SK-N-SH treated with all-trans-retinoic acid at 6 μM for 48 hours (cell line): ENCODE measurements at regions not wholly inside any gene's neighbourhood (a gene's known extent, or its start where the extent isn't known, plus 50 kb on each side); places are given as distances from the start of the nearest gene placed in this dataset.

Experiments
- ATAC-seq: fragments of 200-7000 bp; cut with Tn5 transposase; 3 replicates; pipeline ENCODE4 v1.9.1; 2020; ENCODE audit warnings: mild to moderate bottlenecking, moderate library complexity
- ARNTL ChIP-seq: fragments of 450-650 bp; formaldehyde crosslinking; IDR thresholded peaks from 2 replicates; pipeline ENCODE4 v1.5.0; 2020; ENCODE audit warnings: low read depth, mild to moderate bottlenecking, moderate library complexity, borderline replicate concordance
- BACH2 ChIP-seq: fragments of 250-450 bp; sonication (Bioruptor Pico); IDR thresholded peaks from 2 replicates; pipeline ENCODE4 v1.9.0; 2021; ENCODE audit warnings: mild to moderate bottlenecking, borderline replicate concordance
- CREB5 ChIP-seq: fragments of 250-450 bp; sonication (Bioruptor Pico); IDR thresholded peaks from 2 replicates; pipeline ENCODE4 v1.5.1; 2020; ENCODE audit warnings: low read depth, mild to moderate bottlenecking, moderate library complexity
- CSDC2 ChIP-seq: fragments of 250-450 bp; sonication (Bioruptor Pico); IDR thresholded peaks from 2 replicates; pipeline ENCODE4 v1.5.0; 2020; ENCODE audit warnings: mild to moderate bottlenecking, moderate library complexity
- ESRRG ChIP-seq: fragments of 250-450 bp; sonication (Bioruptor Pico); IDR thresholded peaks from 2 replicates; pipeline ENCODE4 v1.6.1; 2021; ENCODE audit warnings: mild to moderate bottlenecking
- GLIS3 ChIP-seq: fragments of 250-450 bp; sonication (Bioruptor Pico); IDR thresholded peaks from 2 replicates; pipeline ENCODE4 v1.5.0; 2020; ENCODE audit warnings: mild to moderate bottlenecking, moderate library complexity
- ISL1 ChIP-seq: fragments of 250-450 bp; sonication (Bioruptor Pico); IDR thresholded peaks from 2 replicates; pipeline ENCODE4 v2.1.2; 2022; ENCODE audit warnings: mild to moderate bottlenecking, moderate library complexity
- PATZ1 ChIP-seq: fragments of 250-450 bp; sonication (Bioruptor Pico); IDR thresholded peaks from 2 replicates; pipeline ENCODE4 v1.8.0; 2020; ENCODE audit warnings: mild to moderate bottlenecking, moderate library complexity, borderline replicate concordance
- POU6F1 ChIP-seq: fragments of 250-450 bp; sonication (Bioruptor Pico); IDR thresholded peaks from 2 replicates; pipeline ENCODE4 v1.8.0; 2021; ENCODE audit warnings: low read depth, mild to moderate bottlenecking, moderate library complexity, borderline replicate concordance
- PPARA ChIP-seq: fragments of 250-450 bp; sonication (Bioruptor Pico); IDR thresholded peaks from 2 replicates; pipeline ENCODE4 v1.5.0; 2020; ENCODE audit warnings: mild to moderate bottlenecking, borderline replicate concordance
- RARB ChIP-seq: fragments of 250-450 bp; sonication (Bioruptor Pico); IDR thresholded peaks from 2 replicates; pipeline ENCODE4 v1.8.0; 2021; ENCODE audit warnings: mild to moderate bottlenecking, moderate library complexity
- SNAI2 ChIP-seq: fragments of 250-450 bp; sonication (Bioruptor Pico); IDR thresholded peaks from 2 replicates; pipeline ENCODE4 v1.5.0; 2020; ENCODE audit warnings: mild to moderate bottlenecking, moderate library complexity
- TCF4 ChIP-seq: fragments of 250-450 bp; sonication (Bioruptor Pico); IDR thresholded peaks from 2 replicates; pipeline ENCODE4 v1.8.0; 2021; ENCODE audit warnings: mild to moderate bottlenecking, moderate library complexity, borderline replicate concordance
- TOX ChIP-seq: fragments of 250-450 bp; sonication (Bioruptor Pico); IDR thresholded peaks from 2 replicates; pipeline ENCODE4 v1.8.0; 2021; ENCODE audit warnings: mild to moderate bottlenecking, moderate library complexity, borderline replicate concordance
- TSHZ2 ChIP-seq: fragments of 250-450 bp; sonication (Bioruptor Pico); IDR thresholded peaks from 2 replicates; pipeline ENCODE4 v1.5.0; 2020; ENCODE audit warnings: mild to moderate bottlenecking, moderate library complexity
- ZC3H10 ChIP-seq: fragments of 250-450 bp; sonication (Bioruptor Pico); IDR thresholded peaks from 2 replicates; pipeline ENCODE4 v1.5.1; 2021; ENCODE audit warnings: mild to moderate bottlenecking, moderate library complexity
- ZFP3 ChIP-seq: fragments of 250-450 bp; sonication (Bioruptor Pico); IDR thresholded peaks from 2 replicates; pipeline ENCODE4 v1.5.0; 2020; ENCODE audit warnings: mild to moderate bottlenecking, moderate library complexity
- ZFP30 ChIP-seq: fragments of 450-650 bp; formaldehyde crosslinking; IDR thresholded peaks from 2 replicates; pipeline ENCODE4 v1.5.0; 2022; ENCODE audit warnings: mild to moderate bottlenecking, moderate library complexity
- ZNF70 ChIP-seq: fragments of 450-650 bp; formaldehyde crosslinking; IDR thresholded peaks from 2 replicates; pipeline ENCODE4 v1.5.0; 2020; ENCODE audit warnings: mild to moderate bottlenecking, moderate library complexity
- ZNF8 ChIP-seq: fragments of 450-650 bp; formaldehyde crosslinking; IDR thresholded peaks from 2 replicates; pipeline ENCODE4 v1.5.0; 2020; ENCODE audit warnings: mild to moderate bottlenecking, moderate library complexity
- TF ChIP-seq, protein P1 (sequence below): fragments of 250-450 bp; sonication (Bioruptor Pico); IDR thresholded peaks from 2 replicates; pipeline ENCODE4 v1.5.1; 2021; ENCODE audit warnings: mild to moderate bottlenecking, moderate library complexity

DNA sequence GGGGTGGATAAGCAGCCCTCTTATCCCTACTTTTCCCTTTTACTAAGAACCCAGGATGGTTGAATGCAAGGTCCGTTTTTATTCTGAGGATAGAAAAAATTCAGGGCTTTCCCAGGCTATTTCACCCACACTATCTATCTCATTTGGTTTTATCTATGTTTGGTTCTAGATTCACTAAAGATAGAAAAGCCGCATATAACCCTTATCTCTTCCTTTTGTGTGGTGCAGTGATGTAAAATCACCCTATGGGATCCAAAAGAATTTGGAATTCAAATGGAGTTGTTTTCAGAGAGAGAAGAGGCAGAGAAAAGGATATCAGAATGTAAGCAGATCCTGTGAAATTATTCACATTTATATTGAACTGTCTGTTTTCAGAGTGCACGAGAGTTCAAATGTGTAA lies 236.3 kb upstream of the RFX3 start:
- TF ChIP-seq ZFP3 (CRISPR knock-in tag), result no peak
- TF ChIP-seq TSHZ2 (CRISPR knock-in tag), result no peak
- no peak for TF ChIP-seq ZNF70 (CRISPR knock-in tag)
- TF ChIP-seq CREB5 (CRISPR knock-in tag), result no peak
- ATAC-seq, result no peak

DNA sequence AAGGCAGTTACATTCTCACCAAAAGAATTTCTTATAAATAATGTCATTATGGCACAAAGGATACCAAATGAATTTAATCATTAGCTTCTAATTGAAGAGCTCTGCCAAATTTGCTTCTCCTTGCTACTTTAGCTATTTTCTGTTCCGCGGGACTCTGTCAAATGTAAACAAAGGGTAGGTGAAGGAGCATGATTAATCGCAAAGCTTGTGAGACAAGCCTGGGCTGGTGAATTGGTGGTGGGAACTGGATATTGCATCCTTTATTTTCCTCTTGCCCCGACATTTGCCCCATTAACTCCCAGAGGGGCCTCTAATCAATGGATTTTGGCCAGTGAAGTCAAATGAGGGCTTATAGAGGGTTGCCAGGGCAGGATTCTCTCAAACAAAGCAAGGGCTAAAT lies 234.2 kb upstream of the RFX3 start:
- ATAC-seq, result no peak
- TF ChIP-seq, protein P1, sequence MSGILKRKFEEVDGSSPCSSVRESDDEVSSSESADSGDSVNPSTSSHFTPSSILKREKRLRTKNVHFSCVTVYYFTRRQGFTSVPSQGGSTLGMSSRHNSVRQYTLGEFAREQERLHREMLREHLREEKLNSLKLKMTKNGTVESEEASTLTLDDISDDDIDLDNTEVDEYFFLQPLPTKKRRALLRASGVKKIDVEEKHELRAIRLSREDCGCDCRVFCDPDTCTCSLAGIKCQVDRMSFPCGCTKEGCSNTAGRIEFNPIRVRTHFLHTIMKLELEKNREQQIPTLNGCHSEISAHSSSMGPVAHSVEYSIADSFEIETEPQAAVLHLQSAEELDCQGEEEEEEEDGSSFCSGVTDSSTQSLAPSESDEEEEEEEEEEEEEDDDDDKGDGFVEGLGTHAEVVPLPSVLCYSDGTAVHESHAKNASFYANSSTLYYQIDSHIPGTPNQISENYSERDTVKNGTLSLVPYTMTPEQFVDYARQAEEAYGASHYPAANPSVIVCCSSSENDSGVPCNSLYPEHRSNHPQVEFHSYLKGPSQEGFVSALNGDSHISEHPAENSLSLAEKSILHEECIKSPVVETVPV (CRISPR knock-in tag), result no peak
- no peak for TF ChIP-seq SNAI2 (CRISPR knock-in tag)
- TF ChIP-seq CREB5 (CRISPR knock-in tag), result no peak
- no peak for TF ChIP-seq ARNTL (CRISPR knock-in tag)
- no peak for TF ChIP-seq TCF4 (CRISPR knock-in tag)
- TF ChIP-seq GLIS3, result no peak
- no peak for TF ChIP-seq TSHZ2 (CRISPR knock-in tag)
- no peak for TF ChIP-seq ZC3H10
- no peak for TF ChIP-seq BACH2 (CRISPR knock-in tag)
- TF ChIP-seq ESRRG, result no peak

DNA sequence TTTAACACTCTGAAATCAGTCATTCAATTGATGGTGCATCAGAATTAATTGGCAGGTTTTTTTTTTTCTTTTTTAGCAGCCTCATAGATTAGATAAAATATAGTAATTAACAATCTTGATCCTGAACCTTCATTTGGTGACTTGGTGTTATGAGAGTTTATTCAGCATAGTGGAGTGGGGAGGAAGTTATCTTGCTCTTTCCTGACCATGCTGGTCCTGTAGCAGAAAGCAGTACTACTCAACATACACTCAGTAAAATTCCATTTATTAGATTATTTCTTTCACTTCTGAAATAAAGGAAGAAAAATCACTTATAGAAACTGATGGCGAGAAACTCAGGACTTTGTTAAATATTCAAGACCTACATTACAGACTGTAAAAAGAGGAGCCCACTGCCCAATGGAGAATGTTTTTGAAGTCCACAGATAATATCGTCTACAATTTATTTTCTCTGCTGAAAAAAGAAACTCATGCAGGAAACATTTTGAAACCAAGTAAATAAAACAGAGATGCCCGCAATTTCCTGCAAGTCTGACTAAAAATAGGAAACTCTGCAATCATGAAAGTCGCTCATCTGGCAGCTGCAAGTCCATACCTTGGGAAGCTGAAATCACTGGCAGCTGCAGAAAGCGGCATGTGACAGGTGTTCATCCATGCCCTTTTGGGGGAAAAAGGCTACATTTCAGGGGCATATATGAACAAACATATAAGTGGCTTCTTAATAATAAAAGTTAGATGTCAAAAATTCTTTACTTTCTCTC lies 233.2 kb upstream of the RFX3 start:
- ATAC-seq, result no peak
- no peak for TF ChIP-seq ZFP3 (CRISPR knock-in tag)
- no peak for TF ChIP-seq ZNF70 (CRISPR knock-in tag)
- TF ChIP-seq TCF4 (CRISPR knock-in tag), result no peak
- TF ChIP-seq ESRRG, result no peak
- TF ChIP-seq POU6F1 (CRISPR knock-in tag), result no peak
- no peak for TF ChIP-seq ISL1
- TF ChIP-seq ZNF8 (CRISPR knock-in tag), result no peak
- no peak for TF ChIP-seq ARNTL (CRISPR knock-in tag)
- TF ChIP-seq RARB (CRISPR knock-in tag), result no peak
- TF ChIP-seq ZFP30 (CRISPR knock-in tag), result no peak
- no peak for TF ChIP-seq TOX (CRISPR knock-in tag)
- TF ChIP-seq, protein P1 (CRISPR knock-in tag), result no peak
- TF ChIP-seq SNAI2 (CRISPR knock-in tag), result no peak
- TF ChIP-seq BACH2 (CRISPR knock-in tag), result no peak
- no peak for TF ChIP-seq PPARA (CRISPR knock-in tag)
- TF ChIP-seq PATZ1 (CRISPR knock-in tag), result no peak
- no peak for TF ChIP-seq CSDC2 (CRISPR knock-in tag)
